HS-5 (cell line): ENCODE measurements at regions not wholly inside any gene's neighbourhood (a gene's known extent, or its start where the extent isn't known, plus 50 kb on each side); places are given as distances from the start of the nearest gene placed in this dataset.
"Not testable (repeated sequence)": the region's sequence is repeated elsewhere in the genome, so short reads cannot be mapped to it uniquely, and the experiment has no call there.

Experiments used
- DNase-seq: peaks from one replicate; pipeline ENCODE4 v3.0.0-alpha.2; 2012; ENCODE audit warnings: low read depth

- DNase-seq: no peak
Measured at GRCh38 chr6:25125736-25126135, 153.4 kb upstream of the CARMIL1 start.

GRCh38 chr6:25127076-25127837, 151.9 kb upstream of the CARMIL1 start:
- DNase-seq: no peak

GRCh38 chr6:25130518-25130917, 148.7 kb upstream of the CARMIL1 start:
- no peak for DNase-seq

- no peak for DNase-seq
Measured at GRCh38 chr6:25132934-25133333, 146.2 kb upstream of the CARMIL1 start.

- DNase-seq: no peak
Measured at GRCh38 chr6:25133568-25133967, 145.6 kb upstream of the CARMIL1 start.

GRCh38 chr6:25136854-25137253, 142.3 kb upstream of the CARMIL1 start:
- no peak for DNase-seq

- no peak for DNase-seq
Measured at GRCh38 chr6:25137480-25137879, 141.7 kb upstream of the CARMIL1 start.

GRCh38 chr6:25137916-25138232, 141.3 kb upstream of the CARMIL1 start:
- DNase-seq: no peak

GRCh38 chr6:25138233-25138933, 140.8 kb upstream of the CARMIL1 start:
- peak; percentile 62 for DNase-seq

- DNase-seq: no peak
Measured at GRCh38 chr6:25138934-25139415, 140.2 kb upstream of the CARMIL1 start.

- DNase-seq: not testable (repeated sequence)
Measured at GRCh38 chr6:25139608-25140007, 139.6 kb upstream of the CARMIL1 start.

- DNase-seq: no peak
Measured at GRCh38 chr6:25142506-25142905, 136.7 kb upstream of the CARMIL1 start.

GRCh38 chr6:25144919-25145318, 134.3 kb upstream of the CARMIL1 start:
- no peak for DNase-seq

GRCh38 chr6:25147223-25147622, 132.0 kb upstream of the CARMIL1 start:
- no peak for DNase-seq

GRCh38 chr6:25150031-25150430, 129.1 kb upstream of the CARMIL1 start:
- no peak for DNase-seq

GRCh38 chr6:25150863-25151262, 128.3 kb upstream of the CARMIL1 start:
- DNase-seq: no peak

GRCh38 chr6:25153079-25153478, 126.1 kb upstream of the CARMIL1 start:
- DNase-seq: no peak

- DNase-seq: no peak
Measured at GRCh38 chr6:25154034-25154596, 125.1 kb upstream of the CARMIL1 start.

GRCh38 chr6:25155211-25155610, 124.0 kb upstream of the CARMIL1 start:
- DNase-seq: no peak

GRCh38 chr6:25156123-25156522, 123.1 kb upstream of the CARMIL1 start:
- DNase-seq: no peak

- DNase-seq: no peak
Measured at GRCh38 chr6:25157183-25157582, 122.0 kb upstream of the CARMIL1 start.

GRCh38 chr6:25157842-25158241, 121.3 kb upstream of the CARMIL1 start:
- no peak for DNase-seq

GRCh38 chr6:25160134-25160533, 119.0 kb upstream of the CARMIL1 start:
- not testable (repeated sequence) for DNase-seq
